Neural cell (in vitro differentiated cells): ENCODE measurements at regions not wholly inside any gene's neighbourhood (a gene's known extent, or its start where the extent isn't known, plus 50 kb on each side); places are given as distances from the start of the nearest gene placed in this dataset.

Experiments used
- CTCF ChIP-seq: fragments of 450-650 bp; IDR thresholded peaks from 2 replicates; pipeline ENCODE4 v1.5.1; 2014; ENCODE audit warnings: antibody characterized with exemption, mild to moderate bottlenecking, moderate library complexity; ENCODE audit not compliant: poor library complexity, severe bottlenecking
- EP300 ChIP-seq: fragments of 450-650 bp; conservative IDR thresholded peaks from 2 replicates; pipeline ENCODE4 v1.6.1; 2014; ENCODE audit warnings: antibody characterized with exemption, mild to moderate bottlenecking, moderate library complexity; ENCODE audit not compliant: poor library complexity, severe bottlenecking
- EZH2 ChIP-seq: fragments of 200-600, 300-800 bp; shearing (Covaris generic), sonication (generic); IDR thresholded peaks from 2 replicates; pipeline ENCODE4 v1.6.1; 2014; ENCODE audit warnings: antibody characterized with exemption, low read length, borderline replicate concordance, mild to moderate bottlenecking; ENCODE audit not compliant: insufficient read depth, poor library complexity, severe bottlenecking
- POLR2AphosphoS5 ChIP-seq: IDR thresholded peaks from 2 replicates; pipeline ENCODE4 v1.6.1; 2012
- RAD21 ChIP-seq: fragments of 450-650 bp; conservative IDR thresholded peaks from 2 replicates; pipeline ENCODE4 v1.6.1; 2014; ENCODE audit warnings: antibody characterized with exemption, mild to moderate bottlenecking, moderate library complexity
- REST ChIP-seq: IDR thresholded peaks from 2 replicates; pipeline ENCODE4 v1.6.1; 2012; ENCODE audit warnings: borderline replicate concordance

- no peak for TF ChIP-seq CTCF
- TF ChIP-seq POLR2AphosphoS5 = no peak
- TF ChIP-seq EP300 = no peak
- no peak for TF ChIP-seq RAD21
- TF ChIP-seq EZH2 = no peak
- no peak for TF ChIP-seq REST
Observed at GRCh38 chr2:146537477-146537876, 1307.4 kb upstream of the ACVR2A start.
